ENCODE measurements at regions not wholly inside any gene's neighbourhood (a gene's known extent, or its start where the extent isn't known, plus 50 kb on each side); places are given as distances from the start of the nearest gene placed in this dataset.
"Not testable (repeated sequence)": the region's sequence is repeated elsewhere in the genome, so short reads cannot be mapped to it uniquely, and the experiment has no call there.

DNA sequence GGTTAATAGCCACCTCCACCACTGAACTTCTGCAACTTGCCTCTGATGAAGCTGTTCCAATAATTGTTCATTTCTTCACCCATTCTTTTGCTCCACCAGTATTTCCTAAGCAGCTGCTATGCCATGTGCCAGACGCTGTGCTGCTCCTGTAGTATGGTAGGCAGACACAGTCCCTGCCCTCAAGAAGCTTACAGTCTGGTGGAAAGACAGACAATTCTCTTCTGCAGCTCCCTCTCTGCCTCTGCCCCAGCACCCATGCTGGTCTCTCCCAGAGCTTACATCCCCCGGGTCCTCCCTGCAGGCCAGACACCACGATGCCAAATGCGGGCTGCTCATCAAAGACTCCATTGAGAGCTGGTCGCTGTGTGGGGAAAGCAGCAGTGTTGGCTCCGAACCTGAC is 111.6 kb upstream of the ESRRB start:
- DNase-seq: no peak

GRCh38 chr14:76267322-76268046 is 108.5 kb upstream of the ESRRB start:
- DNase-seq: peak; percentile 10 to 29 (median 22)

DNA sequence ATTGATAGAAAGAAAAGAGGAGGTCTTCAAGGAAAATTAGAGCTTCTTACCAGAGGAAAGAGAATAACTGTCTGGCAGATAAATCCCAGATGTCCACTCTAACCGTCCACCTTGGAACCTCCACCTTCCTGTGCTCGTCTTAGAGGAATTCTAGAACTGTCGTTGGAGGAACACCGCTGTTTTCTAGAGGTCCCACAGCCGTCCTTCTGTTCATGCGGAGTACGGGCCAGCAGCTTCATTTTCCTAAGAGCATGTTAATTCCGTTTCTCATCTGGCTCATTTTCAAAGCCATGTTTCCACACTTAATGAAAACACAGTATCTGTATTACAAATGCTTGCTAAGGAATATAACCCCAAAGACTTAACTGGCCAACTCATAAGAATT is 107.9 kb upstream of the ESRRB start:
- no peak for DNase-seq

DNA sequence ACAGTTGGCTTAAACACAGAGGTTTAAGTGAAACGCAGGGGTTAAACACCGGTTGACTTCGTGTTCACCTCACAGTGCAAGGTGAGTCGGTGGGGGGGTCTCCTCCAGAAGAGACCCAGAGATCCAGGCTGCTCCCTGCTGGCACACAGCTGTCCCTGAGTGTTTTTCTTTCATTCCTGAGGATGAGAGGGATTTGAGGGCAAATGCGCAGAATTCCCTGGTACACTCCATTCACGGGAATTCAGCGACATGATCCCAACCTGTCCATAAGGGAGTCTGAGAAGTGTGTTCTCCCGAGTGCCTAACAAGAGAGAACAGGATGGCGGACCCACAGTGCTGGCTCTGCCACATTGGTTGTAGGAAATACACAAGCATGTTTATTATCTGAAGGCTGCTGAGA is 107.2 kb upstream of the ESRRB start:
- DNase-seq: no peak

GRCh38 chr14:76271041-76271755 is 104.7 kb upstream of the ESRRB start:
- DNase-seq: no peak

GRCh38 chr14:76272349-76272748 is 103.6 kb upstream of the ESRRB start:
- no peak for DNase-seq

GRCh38 chr14:76272774-76273173 is 103.2 kb upstream of the ESRRB start:
- no peak for DNase-seq

DNA sequence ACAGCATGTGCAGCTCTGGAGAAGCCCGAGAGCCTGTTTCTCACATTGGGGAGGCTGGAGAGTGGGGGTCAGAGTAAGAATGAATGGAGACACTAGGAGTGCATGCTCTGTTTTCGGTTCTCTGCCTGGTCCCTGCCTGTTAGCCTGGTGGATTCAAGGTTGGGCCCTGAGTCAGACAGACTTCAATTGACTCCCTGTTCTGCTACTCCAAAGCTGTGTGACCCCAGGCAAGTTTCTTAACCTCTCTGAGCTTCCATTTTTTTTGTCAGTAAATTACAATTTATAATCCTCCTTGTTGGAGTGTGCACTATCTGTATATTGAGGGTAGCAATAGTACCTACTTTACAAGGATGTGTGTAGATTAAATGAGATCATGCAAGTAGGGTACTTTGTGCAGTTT is 102.6 kb upstream of the ESRRB start:
- DNase-seq: no peak

GRCh38 chr14:76274324-76274723 is 101.6 kb upstream of the ESRRB start:
- peak in 1 of 4 experiments; percentile 3 for DNase-seq

DNA sequence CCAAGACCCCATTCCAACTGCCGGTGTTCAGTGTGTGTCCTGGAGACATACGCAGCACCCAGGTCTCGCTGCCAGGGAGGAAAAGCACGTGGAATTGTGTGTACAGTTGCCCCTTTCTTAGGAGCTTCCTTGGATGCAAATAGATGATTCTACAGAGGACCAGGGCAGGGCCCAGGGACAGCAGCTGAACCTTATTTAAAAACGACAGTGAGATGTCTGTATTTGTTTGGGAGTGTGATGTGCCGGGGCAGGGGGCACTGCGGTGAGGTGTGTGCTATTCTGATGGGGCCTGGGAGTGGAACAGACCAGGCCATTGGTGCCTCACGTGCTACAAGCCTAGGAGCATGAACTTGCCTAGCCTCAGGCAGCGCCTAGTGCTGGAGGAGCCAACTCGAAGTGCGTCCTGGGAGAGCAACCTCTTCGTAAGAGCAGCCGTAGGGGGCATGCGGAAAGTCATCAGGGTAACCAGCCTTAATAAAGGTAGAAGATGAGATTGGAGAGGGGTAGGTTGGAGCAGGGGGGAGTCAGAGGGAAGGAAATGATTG is 98.3 kb upstream of the ESRRB start:
- DNase-seq: no peak

GRCh38 chr14:76280221-76280620 is 95.7 kb upstream of the ESRRB start:
- no peak for DNase-seq

GRCh38 chr14:76282581-76282980 is 93.4 kb upstream of the ESRRB start:
- DNase-seq: no peak

DNA sequence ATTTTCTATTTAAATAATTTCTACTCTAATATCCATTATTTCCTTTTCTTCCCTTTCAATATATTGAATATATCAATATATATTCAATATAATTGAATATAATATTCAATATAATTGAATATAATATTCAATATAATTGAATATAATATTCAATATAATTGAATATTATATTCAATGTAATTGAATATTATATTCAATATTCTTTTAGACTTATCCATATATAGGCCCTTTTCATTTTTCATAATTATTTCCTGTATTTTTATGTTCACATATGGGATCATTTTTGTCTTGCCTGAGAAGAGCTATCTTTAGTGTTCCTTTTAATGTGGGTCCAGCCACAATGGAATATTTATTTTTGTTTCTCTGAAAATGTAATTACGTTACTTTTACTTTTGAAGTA is 88.9 kb upstream of the ESRRB start:
- no peak for DNase-seq

DNA sequence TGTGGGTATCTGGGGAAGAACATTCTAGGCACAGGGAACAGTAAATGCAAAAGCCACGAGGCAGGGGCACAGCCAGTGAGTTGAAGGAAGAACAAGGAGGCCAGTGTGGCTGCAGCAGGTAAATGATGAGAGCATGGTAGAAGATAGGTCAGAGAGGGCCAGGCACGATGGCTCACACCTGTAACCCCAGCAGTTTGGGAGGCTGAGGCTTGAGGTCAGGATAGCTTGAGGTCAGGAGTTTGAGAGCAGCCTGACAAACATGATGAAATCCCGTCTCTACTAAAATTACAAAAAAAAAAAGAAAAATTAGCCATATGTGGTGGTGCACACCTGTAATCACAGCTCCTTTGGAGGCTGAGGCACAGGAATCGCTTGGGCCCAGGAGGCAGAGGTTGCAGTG is 86.7 kb upstream of the ESRRB start:
- DNase-seq: no peak

- no peak for DNase-seq
Measured at GRCh38 chr14:76292561-76292960, 83.4 kb upstream of the ESRRB start.

DNA sequence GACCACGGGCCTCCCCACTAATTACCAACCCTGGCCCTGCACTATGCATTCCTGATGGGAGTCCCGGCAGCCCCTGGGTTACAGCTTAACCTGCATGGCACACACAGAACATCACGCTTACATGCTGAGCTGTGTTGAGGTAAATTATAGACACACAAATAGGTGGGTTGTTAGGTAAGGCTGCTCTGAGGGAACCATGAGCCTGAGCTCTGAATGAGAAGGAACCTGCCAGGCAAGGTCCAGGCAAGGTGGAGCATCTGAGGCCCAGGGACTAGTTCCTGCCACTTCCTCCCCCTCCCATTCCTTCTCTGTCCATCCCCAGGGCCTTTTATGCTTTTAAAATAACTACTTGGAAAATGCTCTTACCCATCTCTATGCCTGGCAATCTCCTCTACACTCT is 82.7 kb upstream of the ESRRB start:
- DNase-seq: no peak

DNA sequence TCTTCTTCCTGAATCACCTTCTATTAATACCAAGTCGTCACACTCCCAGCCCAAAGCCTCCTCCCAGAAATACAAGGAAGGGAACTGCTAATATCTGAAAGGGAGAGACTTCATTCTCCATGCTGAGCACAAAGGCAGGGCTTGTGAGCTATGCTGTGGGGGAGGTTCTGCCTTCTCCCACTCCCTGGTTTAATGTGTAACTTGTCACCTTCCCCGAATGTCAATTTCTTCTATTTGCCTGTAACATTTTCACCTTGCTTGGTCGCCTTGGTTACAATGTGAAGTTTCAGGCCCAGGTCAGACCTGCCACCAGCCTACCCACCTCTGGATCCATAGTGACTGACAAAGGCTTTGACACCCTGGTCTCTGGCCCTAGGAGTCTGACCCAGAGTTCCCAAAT is 82.0 kb upstream of the ESRRB start:
- no peak for DNase-seq

DNA sequence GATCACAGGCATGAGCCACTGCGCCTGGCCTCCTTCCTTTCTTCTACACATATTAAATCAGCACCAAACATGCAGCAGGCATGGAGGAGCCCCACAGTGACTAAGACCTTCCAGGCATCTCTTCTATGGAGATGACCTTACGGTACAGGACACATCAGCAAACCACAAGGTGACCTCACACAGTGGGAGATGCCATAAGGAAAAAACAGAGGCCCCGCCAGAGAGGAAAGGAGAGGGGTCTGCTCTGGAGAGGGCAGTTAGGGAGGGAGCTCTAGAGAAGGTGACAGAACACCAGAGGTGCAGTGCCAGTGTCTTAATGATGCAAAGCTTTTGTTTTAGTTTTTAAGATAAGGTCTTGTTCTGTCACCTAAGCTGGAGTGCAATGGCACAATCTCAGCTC is 81.1 kb upstream of the ESRRB start:
- no peak for DNase-seq

DNA sequence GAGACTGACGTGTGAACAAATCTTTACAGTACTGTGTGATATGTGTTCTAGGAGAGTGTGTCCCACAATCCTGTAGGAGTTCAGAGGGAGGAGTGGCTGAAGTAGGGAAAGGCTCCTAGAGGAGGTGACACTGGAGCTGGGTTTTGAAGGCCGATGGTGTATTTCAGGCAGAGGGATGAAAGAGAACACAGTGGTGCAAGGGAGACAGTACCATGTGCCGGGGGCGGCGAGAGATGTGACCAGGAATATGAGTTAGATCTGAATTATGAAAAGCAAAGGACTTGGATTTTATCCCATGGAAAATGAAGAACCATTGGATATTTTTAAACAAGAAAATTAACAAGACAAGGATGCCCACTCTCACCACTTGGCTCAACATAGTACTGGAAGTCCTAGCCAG is 77.0 kb upstream of the ESRRB start:
- DNase-seq: no peak

- DNase-seq: not testable (repeated sequence)
Measured at GRCh38 chr14:76303188-76303587, 72.7 kb upstream of the ESRRB start.

GRCh38 chr14:76304536-76305267 is 71.2 kb upstream of the ESRRB start:
- DNase-seq: no peak

- DNase-seq: no peak
Measured at GRCh38 chr14:76305268-76305826, 70.6 kb upstream of the ESRRB start.

GRCh38 chr14:76306131-76306530 is 69.8 kb upstream of the ESRRB start:
- no peak for DNase-seq

Data from suppressor macrophage (primary cell).